C1 segment of cervical spinal cord (tissue), 14 donors: ENCODE measurements at regions not wholly inside any gene's neighbourhood (a gene's known extent, or its start where the extent isn't known, plus 50 kb on each side); places are given as distances from the start of the nearest gene placed in this dataset.

Source experiments
- DNase-seq, 14 donors: peaks; one replicate each; lab custom pipeline; 2025; lab: John Stamatoyannopoulos, UW

DNA sequence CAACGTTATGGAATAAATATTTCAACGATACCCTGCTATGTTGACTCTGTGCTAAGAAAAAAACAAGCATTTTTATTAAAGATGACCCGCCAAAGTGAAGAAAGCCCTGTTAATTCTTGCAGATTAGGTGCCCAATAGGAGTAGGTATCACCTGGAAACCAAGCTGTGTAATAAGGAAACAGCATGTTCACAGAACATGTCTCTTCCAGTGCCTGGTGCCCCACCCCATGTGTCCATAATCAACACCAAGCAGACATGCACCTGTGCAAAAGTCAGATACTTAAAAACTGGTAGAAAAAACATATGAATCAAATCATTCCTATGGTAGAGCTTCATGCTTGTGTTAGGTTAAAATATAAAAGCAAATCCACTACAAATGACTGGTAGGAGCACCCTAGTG, 327.1 kb downstream of the SHANK2 start:
- no peak for DNase-seq

DNA sequence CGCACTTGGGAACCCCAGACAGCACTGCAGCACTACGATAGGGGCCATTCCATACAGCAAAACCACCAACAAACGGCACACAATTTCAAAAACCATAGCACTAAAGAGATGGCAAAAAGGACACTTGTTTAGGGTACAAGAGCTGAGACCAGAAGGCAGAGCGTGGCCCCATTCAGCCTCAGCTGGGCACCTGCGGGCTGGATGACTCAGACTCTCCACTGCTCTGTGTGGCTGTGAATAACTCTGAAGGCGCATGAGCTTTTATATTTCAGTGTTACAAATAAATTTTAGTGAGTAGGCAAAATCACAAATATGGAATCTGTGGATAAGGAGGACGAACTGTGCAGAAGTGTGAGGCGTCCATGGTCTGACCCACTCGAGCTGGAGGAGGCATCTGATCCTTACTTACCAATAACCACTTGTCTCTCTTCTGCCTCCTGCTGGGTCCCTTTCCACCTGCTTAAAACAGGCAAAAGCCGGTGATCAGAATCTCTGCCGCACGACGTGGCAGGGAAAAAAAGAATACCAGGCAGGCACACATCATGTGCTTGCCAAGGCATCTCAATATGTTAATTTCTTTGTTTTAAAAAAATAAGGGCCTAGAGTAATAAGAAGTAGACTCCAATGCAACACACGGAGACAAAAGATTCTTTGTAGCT, 325.7 kb downstream of the SHANK2 start:
- DNase-seq, result no peak

DNA sequence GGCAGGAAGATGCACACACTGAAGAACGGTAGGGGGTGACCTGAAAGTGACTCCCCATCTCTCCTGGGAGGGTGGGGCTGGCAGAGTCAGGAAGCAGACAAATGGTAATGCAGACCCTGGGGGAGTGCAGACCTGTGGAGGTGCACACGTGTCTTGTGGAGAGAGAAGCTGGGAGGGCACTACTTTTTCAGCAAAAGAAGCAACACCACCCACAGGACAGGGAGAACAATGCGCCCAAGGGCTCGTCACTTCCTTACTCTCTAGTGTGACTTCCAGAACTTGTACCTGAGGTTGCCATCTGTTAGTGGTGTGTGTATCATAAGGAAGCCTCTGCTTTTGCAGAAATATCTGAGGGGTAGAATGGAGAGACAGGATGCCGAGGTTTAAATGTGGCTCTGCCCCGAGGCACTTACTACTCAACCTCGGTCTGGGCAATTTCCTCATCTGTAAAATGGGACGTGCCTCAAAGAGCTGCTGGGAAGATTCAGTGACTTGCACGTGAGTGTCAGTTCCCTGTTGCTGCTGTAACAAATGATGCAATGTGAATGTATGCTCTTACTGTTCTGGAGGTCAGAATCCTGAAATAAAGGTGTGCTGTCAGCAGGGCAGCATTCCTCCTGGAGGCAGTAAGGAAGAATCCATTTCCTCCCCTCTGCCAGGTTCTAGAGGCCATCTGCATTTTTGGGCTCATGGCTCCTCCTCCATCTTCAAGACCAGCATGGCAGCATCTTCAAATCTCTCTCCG, 323.4 kb downstream of the SHANK2 start:
- no peak for DNase-seq

DNA sequence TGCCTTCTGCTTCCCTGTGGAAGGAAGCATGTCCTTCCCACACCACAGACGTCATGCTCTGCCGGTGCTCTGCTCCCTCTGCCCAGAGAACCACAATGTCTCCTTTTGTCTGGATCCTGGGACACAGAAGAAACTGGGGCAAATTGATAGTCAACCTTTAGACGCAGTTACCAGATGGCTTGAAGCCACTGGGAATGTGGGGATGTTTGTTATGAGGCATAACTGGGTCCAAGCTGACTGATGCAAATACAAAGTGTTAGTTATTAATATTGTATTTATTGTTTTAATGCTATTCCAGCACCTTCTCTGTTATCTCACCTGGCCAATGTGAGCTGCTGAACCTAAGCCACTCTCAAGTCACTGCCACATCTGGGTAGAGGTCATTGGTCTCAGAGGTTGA, 322.2 kb downstream of the SHANK2 start:
- DNase-seq, result no peak

DNA sequence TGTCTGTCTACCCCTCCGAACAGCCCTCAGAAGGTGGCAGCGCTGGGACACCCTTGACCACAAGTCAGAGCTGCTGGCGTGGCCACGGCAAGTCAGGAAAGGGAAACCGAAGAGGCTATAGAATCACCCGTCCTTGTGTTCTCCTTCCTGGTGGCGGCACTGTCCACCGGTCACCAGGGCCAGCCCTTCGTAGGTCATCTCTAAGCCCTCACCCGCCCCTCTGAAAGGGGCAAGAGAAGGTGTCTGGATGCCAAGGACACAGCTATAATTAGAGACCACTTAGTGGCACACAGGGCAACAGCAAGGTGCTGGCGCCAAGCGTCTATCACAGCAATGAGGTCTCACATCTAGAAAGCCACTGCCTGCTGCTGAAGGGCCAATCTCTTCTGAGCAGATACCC, 320.9 kb downstream of the SHANK2 start:
- no peak for DNase-seq

DNA sequence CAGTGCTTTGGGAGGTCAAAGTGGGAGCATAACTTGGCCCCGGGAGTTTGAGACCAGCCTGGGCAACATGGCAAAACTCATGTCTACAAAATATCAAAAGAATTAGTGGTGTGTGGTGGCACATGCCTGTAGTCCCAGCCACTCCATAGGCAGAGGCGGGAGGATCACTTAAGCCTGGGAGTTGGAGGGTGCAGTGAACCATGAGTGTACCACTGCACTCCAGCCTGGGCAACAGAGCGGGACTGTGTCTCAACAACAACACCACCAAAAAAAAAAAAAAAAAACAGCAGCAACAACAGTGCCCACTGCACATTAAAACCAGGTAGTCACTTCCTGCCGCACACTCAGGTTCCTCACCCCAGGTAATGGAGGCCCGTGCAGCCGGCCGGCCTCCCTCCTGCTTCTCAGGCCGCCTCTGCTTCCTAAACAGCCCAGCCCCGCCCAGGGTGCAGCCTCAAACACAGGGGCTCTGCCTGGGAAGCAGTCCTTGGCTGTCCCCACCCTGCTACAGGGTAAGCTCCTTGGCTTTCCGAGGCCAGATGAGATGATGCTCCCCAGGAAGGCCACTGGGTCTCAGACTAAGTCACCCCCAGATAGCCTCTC, 318.3 kb downstream of the SHANK2 start:
- DNase-seq, result no peak

DNA sequence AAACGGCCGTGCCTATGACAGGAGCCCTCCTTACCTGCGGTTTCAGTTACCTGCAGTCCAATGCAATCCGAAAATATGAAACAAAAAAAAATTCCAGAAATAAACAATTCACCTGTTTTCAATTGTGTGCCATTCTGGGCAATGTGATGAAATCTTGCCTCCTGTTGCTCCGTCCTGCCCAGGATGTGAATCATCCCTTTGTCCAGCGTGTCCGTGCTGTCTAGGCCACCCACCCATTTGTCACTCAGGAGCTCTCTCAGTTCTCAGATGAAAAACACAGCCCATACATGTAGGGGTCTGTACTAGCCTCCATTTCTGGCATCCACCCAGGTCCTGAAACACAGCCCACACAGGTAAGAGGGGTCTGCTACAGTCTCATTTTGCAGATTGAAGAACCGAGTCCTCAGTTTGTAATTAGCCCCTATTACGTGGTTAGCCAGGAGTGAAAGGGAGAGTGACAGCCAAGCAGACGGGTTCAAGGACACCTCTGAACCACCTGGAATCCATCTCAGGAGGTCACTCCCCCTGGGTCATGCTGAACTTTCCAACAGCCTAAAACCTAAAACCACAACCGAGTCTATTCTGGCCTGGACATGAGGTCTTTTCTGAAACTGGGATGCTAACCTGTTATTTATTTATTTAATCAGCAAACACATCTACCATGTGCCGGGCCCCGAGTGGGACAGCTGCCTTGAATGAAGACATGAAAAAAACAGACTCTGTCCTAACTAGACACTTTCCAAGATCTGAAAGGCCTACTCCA, 317.2 kb downstream of the SHANK2 start:
- no peak for DNase-seq

DNA sequence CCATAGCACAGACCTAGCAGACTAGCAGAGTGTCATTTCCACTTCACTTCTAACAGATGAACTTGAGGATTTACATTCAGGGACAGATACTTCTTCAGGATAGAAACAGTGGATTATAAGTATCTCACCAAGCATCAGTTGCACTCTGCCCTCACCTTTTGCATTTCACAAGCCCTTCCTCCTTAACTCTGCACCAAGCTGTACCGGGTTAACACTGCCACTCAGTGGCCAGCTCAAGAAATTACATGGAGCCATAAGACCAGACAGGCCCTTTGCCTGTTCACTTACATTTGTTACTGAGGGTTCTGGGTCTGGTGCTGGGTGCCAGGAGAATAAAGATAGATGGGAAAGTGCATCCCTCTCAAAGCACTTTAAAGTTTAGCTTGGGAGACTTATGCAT, 309.8 kb downstream of the SHANK2 start:
- DNase-seq, result no peak

DNA sequence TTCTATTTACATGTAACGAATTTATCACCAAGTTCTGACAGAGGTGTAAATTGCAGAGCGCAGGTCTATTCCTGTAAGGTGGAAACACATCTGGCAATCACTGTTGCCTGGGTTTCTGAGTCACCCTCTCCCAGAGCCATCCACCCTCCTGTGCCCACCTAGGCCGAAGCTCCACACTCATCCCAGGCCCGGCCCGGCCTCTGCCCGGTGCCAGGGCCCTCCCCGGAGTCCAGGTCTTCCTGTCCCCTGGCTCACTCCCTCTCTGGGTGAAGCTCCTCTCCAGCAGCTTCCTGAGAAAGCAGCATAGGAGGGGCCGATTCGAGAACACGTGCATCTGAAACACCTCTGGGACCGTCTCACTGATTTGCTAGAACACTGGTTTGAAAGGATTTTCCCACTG, 308.2 kb downstream of the SHANK2 start:
- no peak for DNase-seq

DNA sequence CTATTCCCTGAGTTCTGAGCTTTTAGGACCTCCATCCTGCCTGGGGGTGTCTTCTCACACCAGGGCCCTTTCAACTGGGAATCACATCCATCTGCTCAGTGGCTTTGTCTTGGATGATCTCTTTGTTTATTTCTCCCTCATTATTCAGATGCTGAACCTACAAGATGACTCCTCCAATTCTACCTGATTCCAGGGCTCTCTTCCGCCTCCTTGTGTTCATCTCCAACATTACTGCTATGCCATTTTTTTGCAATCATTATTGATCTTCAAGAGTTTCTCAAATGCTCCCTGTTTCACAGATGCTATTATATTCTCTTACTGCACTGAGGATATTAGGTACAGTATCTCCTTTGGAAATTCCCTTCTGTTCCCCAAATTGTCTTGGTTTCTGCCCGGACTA, 307.7 kb downstream of the SHANK2 start:
- no peak for DNase-seq

DNA sequence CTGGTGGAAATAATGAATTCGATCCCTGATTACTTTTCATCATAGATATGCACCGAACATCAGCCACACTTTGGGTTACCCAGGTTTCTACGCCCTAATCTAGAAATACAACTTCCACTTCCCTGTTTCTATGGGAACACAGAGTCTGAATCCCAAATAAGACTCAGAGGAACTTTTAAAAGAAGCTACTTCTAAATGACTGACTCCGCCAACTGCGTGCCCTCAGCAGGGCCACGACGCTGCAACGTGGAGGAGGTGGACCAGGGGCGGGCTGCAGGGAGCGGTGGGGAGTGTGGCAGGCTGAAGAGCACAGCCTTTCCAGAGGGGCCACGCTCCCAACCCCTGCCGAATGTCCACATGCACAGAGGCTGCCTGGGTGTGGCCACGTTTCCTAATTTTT, 304.0 kb downstream of the SHANK2 start:
- DNase-seq, result no peak

DNA sequence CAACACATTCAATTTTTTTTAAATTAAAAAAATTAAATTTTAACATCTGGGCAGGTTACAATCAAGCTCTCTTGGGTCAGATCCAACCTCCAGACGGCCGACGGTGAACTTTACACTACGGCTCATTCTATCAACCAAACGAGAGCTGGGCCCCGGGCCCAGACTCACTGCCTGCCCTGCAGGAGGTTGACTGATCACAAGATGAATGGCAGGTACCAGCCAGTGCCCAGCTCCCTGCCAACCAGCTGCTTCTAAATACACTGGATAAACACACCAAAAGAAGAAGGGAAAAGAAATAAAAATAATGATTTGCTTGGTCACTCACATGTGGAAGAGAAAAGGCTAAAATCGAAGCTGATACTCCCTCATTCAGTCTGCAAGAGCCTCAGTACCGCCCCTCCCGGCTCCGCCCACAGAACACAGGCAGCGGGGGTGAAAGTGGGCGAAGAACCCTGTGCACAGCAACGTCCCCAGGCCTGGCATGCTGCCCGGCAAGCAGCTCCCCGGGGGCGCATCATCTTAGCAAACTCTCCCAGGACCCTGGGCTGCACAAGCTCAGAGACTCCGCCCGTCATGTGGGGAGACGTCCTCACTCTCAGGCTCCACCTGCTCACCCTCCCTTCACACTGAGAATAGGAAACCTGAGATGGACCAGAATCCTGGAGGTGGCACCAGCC, 303.4 kb downstream of the SHANK2 start:
- DNase-seq, result no peak

DNA sequence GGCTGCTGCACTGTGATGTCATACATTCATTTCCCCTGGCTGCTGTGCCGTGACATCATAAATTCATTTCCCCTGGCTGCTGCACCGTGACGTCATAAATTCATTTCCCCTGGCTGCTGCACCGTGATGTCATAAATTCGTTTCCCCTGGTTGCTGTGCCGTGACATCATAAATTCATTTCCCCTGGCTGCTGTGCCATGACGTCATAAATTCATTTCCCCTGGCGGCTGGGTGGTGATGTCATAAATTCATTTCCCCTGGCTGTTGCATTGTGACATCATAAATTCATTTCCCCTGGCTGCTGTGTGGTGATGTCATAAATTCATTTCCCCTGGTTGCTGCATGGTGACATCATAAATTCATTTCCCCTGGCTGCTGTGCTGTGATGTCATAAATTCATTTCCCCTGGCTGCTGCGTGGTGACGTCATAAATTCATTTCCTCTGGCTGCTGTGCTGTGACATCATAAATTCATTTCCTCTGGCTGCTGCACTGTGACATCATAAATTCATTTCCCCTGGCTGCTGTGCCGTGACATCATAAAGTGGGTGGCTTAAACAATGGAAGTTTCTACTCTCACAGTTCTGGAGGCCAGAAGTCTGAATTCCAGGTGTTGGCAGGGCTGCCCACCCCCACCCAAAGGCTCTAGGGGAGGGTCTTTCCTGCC, 301.1 kb downstream of the SHANK2 start:
- DNase-seq, result no peak

DNA sequence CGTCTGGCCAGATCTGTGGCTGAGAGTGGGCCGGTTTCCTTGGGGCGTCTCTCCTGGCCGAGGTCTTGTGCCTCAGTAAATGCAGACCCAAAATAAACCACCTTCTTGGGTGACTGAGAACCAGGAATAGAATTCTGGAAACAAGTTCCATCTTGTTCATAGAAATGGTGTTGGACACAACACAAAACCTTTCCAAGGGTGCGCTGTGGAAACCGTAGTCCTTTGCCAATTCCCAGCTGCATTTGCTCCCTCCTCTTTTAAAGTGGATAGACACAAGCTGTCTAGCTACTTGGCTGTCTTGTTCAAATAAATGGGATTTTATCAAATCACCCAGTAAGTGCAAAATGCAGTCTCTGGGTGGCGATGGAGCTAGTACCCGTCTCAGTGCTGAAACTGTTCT, 300.2 kb downstream of the SHANK2 start:
- peak in 2 of 14 donors; percentile 0 to 5 for DNase-seq

DNA sequence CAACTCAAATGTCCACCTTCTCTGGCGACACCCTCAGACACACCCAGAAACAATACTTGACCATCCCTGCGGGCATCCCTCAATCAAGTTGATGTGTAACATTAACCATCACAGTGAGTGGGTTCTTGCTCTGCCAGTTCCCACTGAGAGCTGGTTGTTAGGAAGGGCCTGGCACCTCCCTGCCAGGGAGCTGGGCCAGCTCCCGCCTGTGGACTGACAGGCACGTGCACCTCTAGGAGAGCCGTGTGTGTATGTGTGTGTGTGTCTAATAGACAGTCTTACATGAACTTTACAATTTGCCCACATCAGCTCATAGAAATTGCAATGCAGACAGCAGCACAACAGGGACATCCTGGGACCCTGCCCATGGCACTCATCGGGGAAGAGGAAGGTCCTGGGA, 298.7 kb downstream of the SHANK2 start:
- DNase-seq, result no peak

DNA sequence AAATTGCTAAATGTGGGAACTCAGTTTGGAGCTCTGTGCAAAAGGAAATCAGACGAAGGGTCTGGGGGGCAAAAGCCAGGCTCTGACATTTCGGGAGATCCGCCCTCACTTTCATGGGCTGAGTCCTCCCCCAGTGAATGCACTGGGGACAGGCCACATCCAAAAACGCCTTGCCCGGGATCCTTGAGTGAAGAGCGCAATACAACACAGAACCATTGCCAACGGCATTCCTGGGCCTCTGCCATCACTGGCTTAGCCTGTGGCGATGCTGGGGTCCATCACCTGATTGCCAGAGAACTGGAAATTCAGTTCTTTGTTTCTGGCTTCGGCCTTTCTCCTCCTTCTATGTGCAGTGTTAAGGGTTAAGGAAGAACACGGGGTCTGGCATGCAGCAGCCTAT, 297.9 kb downstream of the SHANK2 start:
- no peak for DNase-seq
